Central memory CD8-positive, alpha-beta T cell (primary cell): ENCODE measurements at regions not wholly inside any gene's neighbourhood (a gene's known extent, or its start where the extent isn't known, plus 50 kb on each side); places are given as distances from the start of the nearest gene placed in this dataset.

Experiments used
- ATAC-seq: fragments of 150-1000 bp; cut with Tn5 transposase; replicated peaks from 2 replicates; pipeline ENCODE4 v1.10.0; 2022; ENCODE audit warnings: mild to moderate bottlenecking, moderate FRiP score, moderate number of reproducible peaks; ENCODE audit not compliant: poor library complexity, severe bottlenecking; ENCODE audit errors: extremely low read depth
- DNase-seq, 2 donors: peaks; one replicate each; pipeline ENCODE4 v3.0.0; 2021; ENCODE audit warnings: low spot score in 2 of 2
- H3K27ac Mint-ChIP-seq: one replicate; pipeline ENCODE4 v1.8.0; 2022; ENCODE audit warnings: low read depth, mild to moderate bottlenecking, moderate library complexity, mixed read lengths
- H3K27me3 Mint-ChIP-seq: one replicate; pipeline ENCODE4 v1.8.0; 2022; ENCODE audit warnings: mixed read lengths
- H3K36me3 Mint-ChIP-seq: one replicate; pipeline ENCODE4 v1.8.0; 2022; ENCODE audit warnings: mild to moderate bottlenecking, moderate library complexity, mixed read lengths; ENCODE audit not compliant: insufficient read depth
- H3K4me1 Mint-ChIP-seq: one replicate; pipeline ENCODE4 v1.8.0; 2022; ENCODE audit warnings: mixed read lengths
- H3K4me3 Mint-ChIP-seq: one replicate; pipeline ENCODE4 v1.8.0; 2022; ENCODE audit warnings: mild to moderate bottlenecking, moderate library complexity, mixed read lengths
- H3K9me3 Mint-ChIP-seq: one replicate; pipeline ENCODE4 v1.8.0; 2022; ENCODE audit warnings: mixed read lengths

DNA sequence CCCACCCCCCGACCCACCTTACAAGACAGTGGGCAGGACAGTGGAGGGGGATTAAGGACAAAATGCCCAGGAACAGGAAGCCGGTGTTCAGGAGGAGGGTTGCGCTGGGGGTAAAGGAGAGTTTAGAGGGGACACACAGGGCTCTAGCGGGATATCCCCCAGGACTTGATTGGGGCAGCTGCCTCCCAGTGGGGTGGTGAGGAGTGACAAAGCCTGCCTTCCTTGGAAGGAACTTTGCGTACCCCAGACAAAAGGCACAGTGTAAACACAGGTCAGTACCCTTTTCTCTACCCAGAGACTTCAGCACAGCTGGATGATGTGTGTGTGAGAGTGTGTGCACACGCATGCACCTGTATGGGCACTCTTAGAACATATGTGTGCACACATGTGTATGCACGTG, 51.7 kb upstream of the BCAR3 start:
- no peak for ATAC-seq
- Mint-ChIP-seq H3K4me1 (no peaks in the 10 kb centered on the region), H3K4me3 (no peak overlapping the region)

DNA sequence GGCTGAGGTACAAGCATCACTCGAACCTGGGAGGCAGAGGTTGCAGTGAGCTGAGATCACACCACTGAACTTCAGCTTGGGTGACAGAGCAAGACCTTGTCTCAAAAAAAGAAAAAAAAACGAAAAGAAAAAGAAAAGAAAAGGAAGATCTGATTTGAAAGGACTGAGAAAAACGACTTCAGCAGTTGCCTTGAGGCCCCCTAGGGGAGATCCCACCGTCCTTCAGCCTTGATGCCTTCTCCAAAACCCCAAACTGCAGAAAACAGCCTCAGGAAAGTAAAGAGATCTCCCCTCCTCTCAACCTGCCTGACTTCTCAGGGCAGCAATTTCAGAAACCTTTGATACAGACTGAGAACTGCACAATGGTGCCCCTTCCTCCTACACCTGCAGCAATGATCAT, 50.9 kb upstream of the BCAR3 start:
- H3K9me3 Mint-ChIP-seq: no peaks in the 10 kb centered on the region
- no peak for ATAC-seq
- no peaks in the 10 kb centered on the region for H3K4me1 Mint-ChIP-seq

More for the DNA sequence above, 51.7 kb upstream of the BCAR3 start:
- Mint-ChIP-seq H3K27ac (no peak overlapping the region), H3K36me3 (peaks cover 2% of the 10 kb centered on the region), H3K27me3 (no peaks in the 10 kb centered on the region), H3K9me3 (no peaks in the 10 kb centered on the region)
- DNase-seq: no peak

More for the DNA sequence above, 50.9 kb upstream of the BCAR3 start:
- Mint-ChIP-seq H3K36me3 (peaks cover 2% of the 10 kb centered on the region), H3K27ac (no peak overlapping the region), H3K4me3 (no peak overlapping the region), H3K27me3 (no peaks in the 10 kb centered on the region)
- DNase-seq: no peak
